Stimulated activated CD4-positive, alpha-beta T cell treated with anti-CD3 and anti-CD28 coated beads, Interleukin-1b, Interleukin-23, amount 100 ng/mL, for 4 hours (primary cell): ENCODE measurements at regions not wholly inside any gene's neighbourhood (a gene's known extent, or its start where the extent isn't known, plus 50 kb on each side); places are given as distances from the start of the nearest gene placed in this dataset.
"Not testable (repeated sequence)": the region's sequence is repeated elsewhere in the genome, so short reads cannot be mapped to it uniquely, and the experiment has no call there.

Experiments
- DNase-seq, 2 donors: peaks; one replicate each; pipeline ENCODE4 v3.0.0-alpha.2; 2020; ENCODE audit warnings: low read depth in 2 of 2

- DNase-seq: not testable (repeated sequence)
These were observed 473.3 kb upstream of the CCNG1 start for GRCh38 chr5:162964144-162964543.

DNA sequence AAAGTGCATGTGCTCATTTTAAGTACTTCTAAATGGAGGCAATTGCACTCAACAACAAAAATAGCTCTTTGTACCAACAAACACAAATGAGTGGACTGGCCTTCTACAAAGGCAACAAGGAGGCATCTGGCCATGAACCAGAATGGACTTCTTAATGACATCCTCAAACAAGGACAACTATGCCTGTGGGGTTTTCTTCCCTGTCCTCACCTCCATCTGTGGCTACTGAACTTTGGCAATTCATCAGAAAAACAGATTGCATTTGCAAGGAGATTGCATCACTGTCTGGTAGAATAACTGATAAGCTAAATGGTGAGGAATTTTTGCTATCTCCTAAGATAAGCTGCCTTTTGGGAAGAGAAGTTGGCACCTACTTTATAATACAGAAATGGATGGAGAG lies 447.3 kb upstream of the CCNG1 start:
- DNase-seq: no peak

GRCh38 chr5:162990856-162991497 lies 446.4 kb upstream of the CCNG1 start:
- DNase-seq: no peak

DNA sequence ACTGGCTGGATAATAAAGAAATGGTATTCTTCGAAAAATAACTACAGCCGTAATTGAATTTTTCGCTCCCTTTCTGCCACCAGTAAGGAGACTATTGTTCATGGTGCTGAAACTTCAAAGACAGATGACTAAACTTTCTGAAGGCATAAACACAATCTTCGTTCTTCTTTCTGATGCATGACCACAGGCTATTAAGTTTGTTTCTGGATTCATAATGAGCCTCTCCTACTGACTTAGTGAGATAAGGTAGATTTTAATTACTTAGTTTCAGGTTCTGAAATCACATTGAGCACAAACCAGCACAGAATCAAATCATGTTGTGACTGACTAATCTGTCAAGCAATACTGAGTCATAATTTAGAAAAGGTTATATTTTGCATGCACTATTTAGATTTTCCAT lies 441.8 kb upstream of the CCNG1 start:
- DNase-seq: no peak

DNA sequence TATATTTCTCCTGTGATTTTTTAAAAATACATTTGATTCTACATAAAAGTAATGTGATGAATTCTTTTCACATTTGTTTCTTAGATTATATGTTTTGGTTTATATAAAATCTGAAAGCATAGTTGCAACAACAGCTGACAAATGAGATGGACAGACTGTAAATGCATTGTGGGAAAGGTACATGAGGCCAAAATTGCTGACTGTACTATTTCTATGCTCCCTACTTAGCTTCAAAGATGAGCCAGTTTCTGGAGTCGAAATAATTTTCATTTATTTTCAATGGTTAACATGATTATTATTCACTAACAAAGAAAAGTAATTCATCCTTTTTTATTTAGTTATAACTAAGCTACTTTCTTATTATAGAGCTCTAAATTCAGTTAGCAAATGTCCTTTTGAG lies 441.3 kb upstream of the CCNG1 start:
- DNase-seq: no peak

GRCh38 chr5:163005949-163006348 lies 431.4 kb upstream of the CCNG1 start:
- DNase-seq: no peak

GRCh38 chr5:163022582-163023128 lies 414.7 kb upstream of the CCNG1 start:
- DNase-seq: no peak

DNA sequence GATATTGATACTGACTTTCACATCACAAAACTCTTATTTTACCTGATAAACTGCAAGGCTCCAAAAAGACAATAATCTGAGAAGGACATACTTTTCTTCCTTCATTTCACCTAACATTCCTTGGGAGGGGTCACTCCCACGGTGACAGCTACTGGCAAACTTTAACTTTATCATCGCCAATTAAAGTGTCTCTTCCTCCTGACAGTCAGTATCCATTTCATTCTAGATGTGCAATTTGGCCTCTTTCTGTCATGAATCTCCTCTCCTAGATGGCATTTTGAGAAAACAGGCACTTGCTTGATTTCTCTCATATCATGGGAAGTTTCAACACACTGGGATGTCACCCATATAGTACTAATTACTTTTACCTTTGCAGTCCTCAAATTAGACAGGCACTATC lies 413.5 kb upstream of the CCNG1 start:
- no peak for DNase-seq

GRCh38 chr5:163024936-163025335 lies 412.5 kb upstream of the CCNG1 start:
- no peak for DNase-seq

GRCh38 chr5:163033656-163034055 lies 403.7 kb upstream of the CCNG1 start:
- DNase-seq: no peak

DNA sequence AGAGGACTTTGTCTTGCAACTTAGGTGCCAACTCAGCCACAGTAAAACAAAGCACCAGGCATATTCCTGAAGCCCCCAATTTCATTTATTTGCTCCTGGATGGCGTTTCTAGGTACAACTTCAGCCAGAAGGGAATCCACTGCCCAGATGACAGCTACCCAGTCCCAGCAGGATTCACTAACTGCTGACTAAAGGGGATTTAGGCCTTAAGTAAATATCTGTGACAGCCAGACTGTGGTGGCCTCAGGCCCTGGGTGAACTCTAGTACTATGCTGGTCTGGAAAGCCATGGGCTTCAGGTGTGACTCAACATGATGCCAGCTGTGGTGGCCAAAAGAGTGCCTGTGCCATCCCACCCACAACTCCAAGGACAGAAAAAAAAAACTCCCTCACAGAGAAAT lies 396.1 kb upstream of the CCNG1 start:
- no peak for DNase-seq

GRCh38 chr5:163079618-163080017 lies 357.8 kb upstream of the CCNG1 start:
- no peak for DNase-seq

DNA sequence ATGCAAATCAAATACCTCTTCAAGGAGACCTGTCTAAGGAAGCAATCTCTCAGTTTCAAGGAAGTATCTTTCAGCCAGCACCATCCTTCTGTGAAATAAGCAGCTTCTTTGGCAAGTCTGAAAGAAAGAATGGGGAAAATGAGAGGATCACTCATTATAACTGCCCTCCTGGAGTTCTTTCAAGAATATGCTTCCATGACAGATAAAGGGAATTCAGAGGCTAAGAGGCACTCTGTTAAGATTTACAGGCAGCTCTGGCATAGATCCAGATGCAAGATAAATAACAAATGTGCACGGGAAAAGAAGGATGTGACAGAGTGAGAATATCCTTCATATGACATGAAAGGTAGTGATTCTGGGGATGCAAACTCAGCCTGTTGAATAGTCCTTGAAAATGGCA lies 348.2 kb upstream of the CCNG1 start:
- no peak for DNase-seq

GRCh38 chr5:163089926-163090325 lies 347.5 kb upstream of the CCNG1 start:
- no peak for DNase-seq

DNA sequence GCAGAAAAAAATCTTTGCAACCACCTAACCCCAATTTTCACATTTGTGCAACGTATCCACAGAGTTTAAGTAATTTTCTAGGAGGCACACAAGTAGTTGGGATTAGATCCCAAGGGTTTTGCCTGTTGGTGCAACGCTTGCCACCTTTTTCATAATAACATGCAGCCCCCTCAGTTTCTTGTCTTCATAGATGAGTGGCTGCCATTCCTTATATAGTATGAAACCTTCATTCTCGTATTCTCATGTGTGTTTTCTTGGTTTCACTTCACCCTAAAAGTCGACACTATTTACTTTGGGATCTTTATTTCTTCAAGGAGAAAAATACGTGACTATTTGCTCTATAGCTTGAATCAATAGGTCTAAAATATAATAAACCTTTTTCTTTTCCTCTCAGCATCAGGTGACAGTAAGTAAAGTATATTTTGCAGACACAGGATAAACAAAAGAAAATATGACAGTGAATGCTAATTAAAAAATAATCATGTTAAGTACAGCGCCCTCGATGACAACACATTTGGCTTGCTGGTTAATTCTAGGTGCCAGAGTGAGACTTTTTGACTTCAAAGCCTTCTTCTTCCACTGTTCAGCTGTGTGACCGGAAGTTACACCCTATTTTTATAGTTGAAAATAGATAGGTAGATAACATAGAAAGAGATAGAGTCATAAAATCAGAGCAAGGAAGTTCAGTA lies 342.8 kb upstream of the CCNG1 start:
- DNase-seq: no peak

- no peak for DNase-seq
These were observed 332.9 kb upstream of the CCNG1 start for GRCh38 chr5:163104464-163104863.

DNA sequence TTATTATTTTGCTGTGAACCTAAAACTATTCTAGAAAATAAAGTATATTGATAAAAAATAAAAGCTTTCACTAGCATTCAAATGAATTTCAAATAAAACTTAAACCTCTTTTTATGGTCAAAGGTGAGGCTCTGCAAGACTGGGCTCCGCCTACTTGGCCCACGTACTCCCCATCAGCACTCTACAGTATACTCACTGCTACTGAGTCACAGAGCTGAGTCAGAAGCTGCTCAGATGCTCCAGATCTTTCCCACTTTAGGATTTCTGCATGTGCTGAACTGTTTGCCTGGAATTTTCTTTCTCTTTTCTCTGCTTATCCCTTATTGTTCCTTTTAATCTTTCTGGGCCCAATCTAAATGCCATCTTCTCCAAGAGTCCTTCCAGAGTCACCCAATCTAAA lies 331.9 kb upstream of the CCNG1 start:
- DNase-seq: no peak

DNA sequence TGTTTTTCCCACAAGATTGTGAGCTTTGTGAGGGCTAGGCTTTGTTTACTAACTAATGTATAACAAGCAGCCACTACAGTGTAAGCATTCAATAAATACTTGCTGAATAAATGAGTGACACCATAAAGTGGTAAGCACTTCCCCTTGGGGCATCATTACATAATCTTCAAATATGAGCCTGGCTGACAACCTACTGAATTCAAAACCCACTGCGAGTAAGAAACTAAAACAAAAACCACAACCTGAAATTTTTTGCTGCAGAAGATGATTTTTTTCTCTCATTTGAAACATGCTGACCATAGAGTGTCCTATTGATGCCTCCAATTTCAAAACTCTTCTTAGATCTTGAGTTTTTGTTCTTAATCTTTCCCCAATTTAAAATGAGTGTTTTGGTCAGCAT lies 331.3 kb upstream of the CCNG1 start:
- DNase-seq: no peak

DNA sequence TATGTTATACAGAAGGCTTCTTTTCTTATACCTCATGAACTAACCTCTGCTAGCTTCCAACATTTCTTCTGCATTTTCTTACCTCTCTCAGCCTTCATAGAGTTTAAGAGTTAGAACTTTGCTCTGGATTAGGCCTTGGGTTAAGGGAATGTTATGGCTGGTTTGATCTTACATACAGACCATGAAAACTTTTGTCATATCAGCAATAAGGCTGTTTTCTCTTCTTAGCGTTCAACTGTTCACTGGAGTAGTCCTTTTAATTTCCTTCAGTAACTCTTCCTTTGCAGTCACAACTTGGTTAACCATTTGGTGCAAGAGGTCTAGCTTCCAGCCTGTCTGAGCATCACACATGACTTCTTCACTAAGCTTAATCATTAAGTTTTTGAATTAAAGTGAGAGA lies 329.0 kb upstream of the CCNG1 start:
- no peak for DNase-seq

- no peak for DNase-seq
These were observed 322.4 kb upstream of the CCNG1 start for GRCh38 chr5:163115011-163115410.

DNA sequence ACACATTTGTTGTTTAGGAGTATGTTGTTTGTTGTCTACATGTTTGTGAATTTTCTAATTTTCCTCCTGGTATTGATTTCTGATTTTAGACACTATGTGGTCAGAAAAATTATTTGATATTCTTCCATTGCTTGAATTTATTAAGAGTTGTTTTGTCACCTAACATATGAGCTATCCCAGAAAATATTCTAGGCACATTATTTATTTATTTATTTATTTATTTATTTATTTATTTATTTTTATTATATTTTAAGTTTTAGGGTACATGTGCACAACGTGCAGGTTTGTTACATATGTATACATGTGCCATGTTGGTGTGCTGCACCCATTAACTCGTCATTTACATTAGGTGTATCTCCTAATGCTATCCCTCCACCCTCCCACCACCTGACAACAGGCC lies 320.8 kb upstream of the CCNG1 start:
- DNase-seq: not testable (repeated sequence)

GRCh38 chr5:163134061-163134460 lies 303.3 kb upstream of the CCNG1 start:
- no peak for DNase-seq

- DNase-seq: no peak
These were observed 301.5 kb upstream of the CCNG1 start for GRCh38 chr5:163135849-163136248.

DNA sequence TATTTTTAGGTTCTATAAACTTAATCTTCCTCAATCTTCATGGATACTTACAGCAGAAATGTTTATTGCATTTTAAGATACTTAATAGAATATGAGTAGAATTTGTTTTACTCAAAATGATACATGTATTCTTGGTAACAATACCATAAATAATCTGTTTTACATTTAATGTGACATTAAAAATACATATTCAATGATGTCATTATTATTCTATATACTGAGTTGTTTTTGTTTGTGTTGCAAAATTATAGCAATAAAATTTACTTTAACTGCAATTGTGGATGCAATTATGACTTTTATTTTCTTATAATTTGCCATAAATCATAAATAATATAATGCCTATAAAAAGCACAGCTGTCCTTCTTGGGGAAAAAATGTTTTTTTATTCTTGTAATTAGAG lies 275.9 kb upstream of the CCNG1 start:
- DNase-seq: no peak
